Natural killer cell (primary cell): ENCODE measurements at regions not wholly inside any gene's neighbourhood (a gene's known extent, or its start where the extent isn't known, plus 50 kb on each side); places are given as distances from the start of the nearest gene placed in this dataset.

ENCODE experiments used
- ATAC-seq, 3 donors: fragments of 150-1000 bp in 2 of 3; fragments of 200-7000 bp in 1 of 3; cut with Tn5 transposase; 1 replicate in 1 of 3; 2 replicates in 2 of 3; pipeline ENCODE4 v1.10.0; 2021; ENCODE audit warnings: mild to moderate bottlenecking in 2 of 3, moderate library complexity in 2 of 3
- DNase-seq, 2 donors: peaks; one replicate each; pipeline versions ENCODE4 v3.0.0 to v3.0.0-alpha.2; 2013 to 2021; ENCODE audit warnings: mixed read lengths in 1 of 2
- H3K27ac ChIP-seq: one replicate; pipeline ENCODE4 v1.5.1; 2013; ENCODE audit warnings: mild to moderate bottlenecking, low read length
- H3K27me3 ChIP-seq: one replicate; pipeline ENCODE4 v1.6.1; 2013; ENCODE audit warnings: low read length; ENCODE audit not compliant: control insufficient read depth, insufficient read depth
- H3K36me3 ChIP-seq: one replicate; pipeline ENCODE4 v1.6.1; 2013; ENCODE audit warnings: low read length; ENCODE audit not compliant: control insufficient read depth, insufficient read depth
- H3K4me1 ChIP-seq: one replicate; pipeline ENCODE4 v1.6.1; 2013; ENCODE audit warnings: low read length; ENCODE audit not compliant: control insufficient read depth, insufficient read depth
- H3K4me3 ChIP-seq: one replicate; pipeline ENCODE4 v1.5.1; 2013; ENCODE audit warnings: low read length
- H3K9me3 ChIP-seq: one replicate; pipeline ENCODE4 v1.6.1; 2013; ENCODE audit warnings: low read length; ENCODE audit not compliant: control insufficient read depth, insufficient read depth
- H3K27ac Mint-ChIP-seq, 2 donors: one replicate each; pipeline ENCODE4 v1.8.0; 2022; ENCODE audit warnings: mild to moderate bottlenecking in 2 of 2, mixed read lengths in 2 of 2, moderate library complexity in 1 of 2
- H3K27me3 Mint-ChIP-seq, 2 donors: one replicate each; pipeline ENCODE4 v1.8.0; 2022; ENCODE audit warnings: low read depth in 2 of 2, mixed read lengths in 2 of 2
- H3K36me3 Mint-ChIP-seq: one replicate; pipeline ENCODE4 v1.8.0; 2022; ENCODE audit warnings: mixed read lengths
- H3K4me1 Mint-ChIP-seq, 2 donors: one replicate each; pipeline ENCODE4 v1.8.0; 2022; ENCODE audit warnings: mixed read lengths in 2 of 2
- H3K4me3 Mint-ChIP-seq: one replicate; pipeline ENCODE4 v1.8.0; 2022; ENCODE audit warnings: mild to moderate bottlenecking, moderate library complexity, mixed read lengths
- H3K9me3 Mint-ChIP-seq, 2 donors: one replicate each; pipeline ENCODE4 v1.8.0; 2022; ENCODE audit warnings: mixed read lengths in 2 of 2
- CTCF ChIP-seq: fragments of 200-600 bp; IDR thresholded peaks from one replicate; pipeline ENCODE4 v1.8.0; 2022; ENCODE audit warnings: antibody characterized with exemption
- WGBS: methylation state at CpG from one replicate; pipeline ENCODE4 v1.1.7; 2013; ENCODE audit warnings: missing lambda C conversion rate; ENCODE audit not compliant: insufficient coverage; 5-methylcytosine and 5-hydroxymethylcytosine counted together
- intact Hi-C: fragments of 100-400 bp; cut with micrococcal nuclease; formaldehyde crosslinking; loops from one replicate; pipeline ENCODE4 v1.14.2; 2022

GRCh38 chr15:81754078-81754477 lies 291.7 kb downstream of the MEX3B start:
- Histone ChIP-seq H3K36me3 (no peaks in the 10 kb centered on the region), H3K27me3 (no peaks in the 10 kb centered on the region), H3K4me3 (no peak overlapping the region), H3K27ac (no peak overlapping the region), H3K4me1 (no peaks in the 10 kb centered on the region), H3K9me3 (no peaks in the 10 kb centered on the region)
- Mint-ChIP-seq H3K4me1 (no peaks in the 10 kb centered on the region), H3K9me3 (no peaks in the 10 kb centered on the region), H3K36me3 (no peaks in the 10 kb centered on the region), H3K27ac (no peak overlapping the region), H3K4me3 (no peak overlapping the region), H3K27me3 (peaks cover 0 to 11% of the 10 kb centered on the region in 2 donors)
- no peak for ATAC-seq
- 48% methylated on average over 1 of the region's 1 CpG for WGBS
- TF ChIP-seq CTCF: no peak
- DNase-seq: no peak
- intact Hi-C loops: no loop called here

- no peaks in the 10 kb centered on the region for H3K9me3 Mint-ChIP-seq
- H3K4me1 ChIP-seq: no peaks in the 10 kb centered on the region
- no peaks in the 10 kb centered on the region for H3K36me3 ChIP-seq
- DNase-seq: no peak
- no peaks in the 10 kb centered on the region for H3K9me3 ChIP-seq
- H3K27ac Mint-ChIP-seq: no peak overlapping the region
- no peak for ATAC-seq
- H3K4me3 Mint-ChIP-seq: no peak overlapping the region
- H3K36me3 Mint-ChIP-seq: no peaks in the 10 kb centered on the region
- no peak for TF ChIP-seq CTCF
- intact Hi-C loops: no loop called here
- peaks cover 0 to 11% of the 10 kb centered on the region in 2 donors for H3K27me3 Mint-ChIP-seq
- H3K27me3 ChIP-seq: no peaks in the 10 kb centered on the region
- no peak overlapping the region for H3K27ac ChIP-seq
- WGBS: 83% methylated on average over 4 of the region's 4 CpGs
- H3K4me1 Mint-ChIP-seq: no peaks in the 10 kb centered on the region
- H3K4me3 ChIP-seq: no peak overlapping the region
Measured at GRCh38 chr15:81752974-81753373, 292.8 kb downstream of the MEX3B start.

GRCh38 chr15:81752546-81752942 lies 293.3 kb downstream of the MEX3B start:
- no peak overlapping the region for H3K27ac Mint-ChIP-seq
- no peaks in the 10 kb centered on the region for H3K36me3 ChIP-seq
- H3K9me3 ChIP-seq: no peaks in the 10 kb centered on the region
- no peak overlapping the region for H3K27ac ChIP-seq
- DNase-seq: peak in 1 of 2 donors; percentile 13
- H3K4me1 ChIP-seq: no peaks in the 10 kb centered on the region
- H3K4me3 ChIP-seq: no peak overlapping the region
- no peaks in the 10 kb centered on the region for H3K27me3 ChIP-seq
- intact Hi-C loops: no loop called here
- H3K9me3 Mint-ChIP-seq: no peaks in the 10 kb centered on the region
- no peaks in the 10 kb centered on the region for H3K36me3 Mint-ChIP-seq
- no peak overlapping the region for H3K4me3 Mint-ChIP-seq
- 61% methylated on average over 3 of the region's 3 CpGs for WGBS
- H3K27me3 Mint-ChIP-seq: peaks cover 0 to 15% of the 10 kb centered on the region in 2 donors
- ATAC-seq: no peak
- no peaks in the 10 kb centered on the region for H3K4me1 Mint-ChIP-seq
- no peak for TF ChIP-seq CTCF

GRCh38 chr15:81751816-81752545 lies 293.8 kb downstream of the MEX3B start:
- no peak for DNase-seq
- intact Hi-C loops: no loop called here
- Mint-ChIP-seq H3K4me3 (no peak overlapping the region), H3K4me1 (no peaks in the 10 kb centered on the region), H3K36me3 (no peaks in the 10 kb centered on the region), H3K27me3 (peaks cover 0 to 19% of the 10 kb centered on the region in 2 donors), H3K27ac (no peak overlapping the region), H3K9me3 (no peaks in the 10 kb centered on the region)
- H3K4me3 ChIP-seq: no peak overlapping the region
- WGBS: 90% methylated on average over 5 of the region's 6 CpGs
- TF ChIP-seq CTCF: no peak
- ATAC-seq: no peak
- H3K9me3 ChIP-seq: no peaks in the 10 kb centered on the region
- H3K4me1 ChIP-seq: no peaks in the 10 kb centered on the region
- no peak overlapping the region for H3K27ac ChIP-seq
- H3K27me3 ChIP-seq: no peaks in the 10 kb centered on the region
- no peaks in the 10 kb centered on the region for H3K36me3 ChIP-seq
